T-helper 2 cell treated with Interferon-gamma antibody and Interleukin-4, amounts not matched to agents 5 μg/mL and 100 μg/mL, for 36 hours (primary cell): ENCODE measurements at regions not wholly inside any gene's neighbourhood (a gene's known extent, or its start where the extent isn't known, plus 50 kb on each side); places are given as distances from the start of the nearest gene placed in this dataset.

Experiments used
- DNase-seq: peaks from one replicate; pipeline ENCODE4 v3.0.0; 2021; ENCODE audit warnings: low spot score
- H3K27ac Mint-ChIP-seq: one replicate; pipeline ENCODE4 v1.8.0; 2021; ENCODE audit warnings: mild to moderate bottlenecking, mixed read lengths
- H3K27me3 Mint-ChIP-seq: one replicate; pipeline ENCODE4 v1.8.0; 2021; ENCODE audit warnings: low read depth, mixed read lengths
- H3K36me3 Mint-ChIP-seq: one replicate; pipeline ENCODE4 v1.8.0; 2021; ENCODE audit warnings: low read depth, mixed read lengths
- H3K4me1 Mint-ChIP-seq: one replicate; pipeline ENCODE4 v1.8.0; 2021; ENCODE audit warnings: low read depth, mixed read lengths
- H3K4me3 Mint-ChIP-seq: one replicate; pipeline ENCODE4 v1.8.0; 2022; ENCODE audit warnings: mild to moderate bottlenecking, moderate library complexity, mixed read lengths
- H3K9me3 Mint-ChIP-seq: one replicate; pipeline ENCODE4 v1.8.0; 2021; ENCODE audit warnings: mixed read lengths

- Mint-ChIP-seq H3K27me3 (no peaks in the 10 kb centered on the region), H3K4me3 (no peak overlapping the region)
- no peak for DNase-seq
These were observed 1105.8 kb upstream of the NXPH2 start for GRCh38 chr2:139885921-139886498.

GRCh38 chr2:139876964-139877363 is 1096.8 kb upstream of the NXPH2 start:
- Mint-ChIP-seq H3K4me3 (no peak overlapping the region), H3K36me3 (no peaks in the 10 kb centered on the region), H3K9me3 (peaks cover 9% of the 10 kb centered on the region), H3K27me3 (no peaks in the 10 kb centered on the region), H3K4me1 (no peaks in the 10 kb centered on the region), H3K27ac (no peak overlapping the region)
- no peak for DNase-seq

More at GRCh38 chr2:139885921-139886498, 1105.8 kb upstream of the NXPH2 start:
- peaks cover 37% of the 10 kb centered on the region for H3K9me3 Mint-ChIP-seq
- H3K4me1 Mint-ChIP-seq = no peaks in the 10 kb centered on the region
- no peak overlapping the region for H3K27ac Mint-ChIP-seq
- no peaks in the 10 kb centered on the region for H3K36me3 Mint-ChIP-seq

GRCh38 chr2:139876321-139876720 is 1096.1 kb upstream of the NXPH2 start:
- no peak overlapping the region for H3K27ac Mint-ChIP-seq
- H3K4me3 Mint-ChIP-seq = no peak overlapping the region
- no peaks in the 10 kb centered on the region for H3K4me1 Mint-ChIP-seq
- H3K36me3 Mint-ChIP-seq = no peaks in the 10 kb centered on the region
- no peak for DNase-seq
- H3K9me3 Mint-ChIP-seq = peaks cover 9% of the 10 kb centered on the region
- H3K27me3 Mint-ChIP-seq = no peaks in the 10 kb centered on the region

GRCh38 chr2:139872503-139872902 is 1092.3 kb upstream of the NXPH2 start:
- Mint-ChIP-seq H3K9me3 (peaks cover 15% of the 10 kb centered on the region), H3K27ac (no peak overlapping the region), H3K27me3 (no peaks in the 10 kb centered on the region), H3K4me1 (no peaks in the 10 kb centered on the region), H3K4me3 (no peak overlapping the region), H3K36me3 (no peaks in the 10 kb centered on the region)
- DNase-seq = no peak

GRCh38 chr2:139872032-139872431 is 1091.8 kb upstream of the NXPH2 start:
- Mint-ChIP-seq H3K36me3 (no peaks in the 10 kb centered on the region), H3K9me3 (peaks cover 11% of the 10 kb centered on the region)

GRCh38 chr2:139867601-139868226 is 1087.5 kb upstream of the NXPH2 start:
- Mint-ChIP-seq H3K27ac (no peak overlapping the region), H3K36me3 (no peaks in the 10 kb centered on the region), H3K4me1 (no peaks in the 10 kb centered on the region), H3K4me3 (no peak overlapping the region), H3K27me3 (no peaks in the 10 kb centered on the region), H3K9me3 (peaks cover 21% of the 10 kb centered on the region)
- DNase-seq = no peak

More at GRCh38 chr2:139872032-139872431, 1091.8 kb upstream of the NXPH2 start:
- no peak for DNase-seq
- no peak overlapping the region for H3K27ac Mint-ChIP-seq
- H3K4me3 Mint-ChIP-seq = no peak overlapping the region
- no peaks in the 10 kb centered on the region for H3K4me1 Mint-ChIP-seq
- no peaks in the 10 kb centered on the region for H3K27me3 Mint-ChIP-seq

GRCh38 chr2:139864821-139865302 is 1084.7 kb upstream of the NXPH2 start:
- no peaks in the 10 kb centered on the region for H3K4me1 Mint-ChIP-seq
- no peak for DNase-seq
- no peaks in the 10 kb centered on the region for H3K36me3 Mint-ChIP-seq
- H3K9me3 Mint-ChIP-seq = peaks cover 33% of the 10 kb centered on the region
- no peak overlapping the region for H3K27ac Mint-ChIP-seq
- H3K27me3 Mint-ChIP-seq = no peaks in the 10 kb centered on the region
- H3K4me3 Mint-ChIP-seq = no peak overlapping the region

GRCh38 chr2:139854769-139855483 is 1074.7 kb upstream of the NXPH2 start:
- no peaks in the 10 kb centered on the region for H3K4me1 Mint-ChIP-seq
- H3K4me3 Mint-ChIP-seq = no peak overlapping the region
- no peaks in the 10 kb centered on the region for H3K36me3 Mint-ChIP-seq
- H3K9me3 Mint-ChIP-seq = peaks cover 39% of the 10 kb centered on the region
- no peak overlapping the region for H3K27ac Mint-ChIP-seq
- no peak for DNase-seq
- no peaks in the 10 kb centered on the region for H3K27me3 Mint-ChIP-seq

- peaks cover 39% of the 10 kb centered on the region for H3K9me3 Mint-ChIP-seq
- H3K27ac Mint-ChIP-seq = no peak overlapping the region
- no peaks in the 10 kb centered on the region for H3K4me1 Mint-ChIP-seq
- no peak for DNase-seq
- no peaks in the 10 kb centered on the region for H3K36me3 Mint-ChIP-seq
- H3K27me3 Mint-ChIP-seq = no peaks in the 10 kb centered on the region
- no peak overlapping the region for H3K4me3 Mint-ChIP-seq
These were observed 1070.2 kb upstream of the NXPH2 start for GRCh38 chr2:139850254-139850890.

GRCh38 chr2:139836769-139837168 is 1056.6 kb upstream of the NXPH2 start:
- H3K4me1 Mint-ChIP-seq = no peaks in the 10 kb centered on the region
- no peak overlapping the region for H3K27ac Mint-ChIP-seq
- peaks cover 51% of the 10 kb centered on the region for H3K9me3 Mint-ChIP-seq

GRCh38 chr2:139835101-139835500 is 1054.9 kb upstream of the NXPH2 start:
- Mint-ChIP-seq H3K27me3 (no peaks in the 10 kb centered on the region), H3K9me3 (peaks cover 41% of the 10 kb centered on the region), H3K4me3 (no peak overlapping the region), H3K27ac (no peak overlapping the region), H3K36me3 (no peaks in the 10 kb centered on the region), H3K4me1 (no peaks in the 10 kb centered on the region)
- no peak for DNase-seq

More at GRCh38 chr2:139836769-139837168, 1056.6 kb upstream of the NXPH2 start:
- no peak for DNase-seq
- H3K4me3 Mint-ChIP-seq = no peak overlapping the region
- H3K36me3 Mint-ChIP-seq = no peaks in the 10 kb centered on the region
- no peaks in the 10 kb centered on the region for H3K27me3 Mint-ChIP-seq

GRCh38 chr2:139828011-139828410 is 1047.8 kb upstream of the NXPH2 start:
- H3K4me3 Mint-ChIP-seq = no peak overlapping the region
- no peaks in the 10 kb centered on the region for H3K27me3 Mint-ChIP-seq
- no peaks in the 10 kb centered on the region for H3K4me1 Mint-ChIP-seq
- DNase-seq = no peak
- H3K9me3 Mint-ChIP-seq = peaks cover 20% of the 10 kb centered on the region
- no peak overlapping the region for H3K27ac Mint-ChIP-seq
- no peaks in the 10 kb centered on the region for H3K36me3 Mint-ChIP-seq

- H3K27ac Mint-ChIP-seq = no peak overlapping the region
- H3K4me3 Mint-ChIP-seq = no peak overlapping the region
- no peaks in the 10 kb centered on the region for H3K27me3 Mint-ChIP-seq
- peaks cover 24% of the 10 kb centered on the region for H3K9me3 Mint-ChIP-seq
- H3K4me1 Mint-ChIP-seq = no peaks in the 10 kb centered on the region
- H3K36me3 Mint-ChIP-seq = no peaks in the 10 kb centered on the region
- no peak for DNase-seq
These were observed 1045.5 kb upstream of the NXPH2 start for GRCh38 chr2:139825726-139826125.

- no peaks in the 10 kb centered on the region for H3K27me3 Mint-ChIP-seq
- H3K4me1 Mint-ChIP-seq = no peaks in the 10 kb centered on the region
- no peak overlapping the region for H3K27ac Mint-ChIP-seq
- H3K9me3 Mint-ChIP-seq = peaks cover 38% of the 10 kb centered on the region
- H3K36me3 Mint-ChIP-seq = no peaks in the 10 kb centered on the region
- DNase-seq = no peak
- no peak overlapping the region for H3K4me3 Mint-ChIP-seq
These were observed 1039.1 kb upstream of the NXPH2 start for GRCh38 chr2:139819273-139819796.
